Kidney (tissue), 13 donors: ENCODE measurements at regions not wholly inside any gene's neighbourhood (a gene's known extent, or its start where the extent isn't known, plus 50 kb on each side); places are given as distances from the start of the nearest gene placed in this dataset.

Experiments used
- DNase-seq, 5 donors: peaks; one replicate each; pipeline ENCODE4 v3.0.0-alpha.2; 2013 to 2020
- FAIRE-seq: peaks from 2 replicates; lab custom pipeline; 2012; peaks lifted over from hg19 to GRCh38; lab: Jason Lieb, UNC
- H3K27ac ChIP-seq, 2 donors: one replicate each; pipeline ENCODE4 v1.7.0; 2013; ENCODE audit warnings: low read depth in 2 of 2, low read length in 2 of 2, inconsistent platforms in 1 of 2
- H3K27me3 ChIP-seq: one replicate; pipeline ENCODE4 v1.7.1; 2013; ENCODE audit warnings: low read length, inconsistent platforms; ENCODE audit not compliant: control insufficient read depth, insufficient read depth
- H3K36me3 ChIP-seq, 3 donors: one replicate each; pipeline versions ENCODE4 v1.7.0 to v1.7.1; 2013; ENCODE audit warnings: low read length in 3 of 3, control low read depth in 1 of 3, inconsistent platforms in 1 of 3; ENCODE audit not compliant: insufficient read depth in 3 of 3, control insufficient read depth in 2 of 3
- H3K4me1 ChIP-seq, 3 donors: one replicate each; pipeline versions ENCODE4 v1.7.0 to v1.7.1; 2013; ENCODE audit warnings: low read length in 3 of 3, inconsistent platforms in 1 of 3, low read depth in 1 of 3; ENCODE audit not compliant: control insufficient read depth in 2 of 3, insufficient read depth in 2 of 3
- H3K4me3 ChIP-seq, 3 donors: one replicate each; pipeline versions ENCODE4 v1.7.0 to v1.8.1; 2013; ENCODE audit warnings: low read length in 3 of 3, control low read depth in 1 of 3, inconsistent platforms in 1 of 3
- H3K9ac ChIP-seq, 3 donors: one replicate each; pipeline versions ENCODE4 v1.7.0 to v1.7.1; 2013; ENCODE audit warnings: low read length in 3 of 3, control low read depth in 1 of 3, inconsistent platforms in 1 of 3
- H3K9me3 ChIP-seq, 3 donors: one replicate each; pipeline versions ENCODE4 v1.7.0 to v1.7.1; 2013; ENCODE audit warnings: low read length in 3 of 3, control low read depth in 1 of 3, inconsistent platforms in 1 of 3; ENCODE audit not compliant: control insufficient read depth in 2 of 3, insufficient read depth in 1 of 3
- CTCF ChIP-seq: IDR thresholded peaks from 3 replicates; pipeline ENCODE4 v1.5.1; 2012; ENCODE audit warnings: mild to moderate bottlenecking, moderate library complexity, borderline replicate concordance; ENCODE audit not compliant: insufficient read depth; ENCODE audit errors: extremely low read depth
- intact Hi-C: fragments of 100-400 bp; cut with DNase I; formaldehyde crosslinking; loops from one replicate; pipeline ENCODE4 v1.11.1; 2022
- donor health status: control.
- donor health status: control.
- donor health status: control.
- donor health status: control.
- donor health status: control.
- donor health status: DM: yes; HTN: yes; CAD: no.
- donor health status: Normal renal cell carcinoma (clear cell type).

GRCh38 chr13:85362980-85363379 lies 436.2 kb downstream of the SLITRK6 start:
- intact Hi-C loops = no loop called here
- Histone ChIP-seq H3K27ac (no peak overlapping the region), H3K9ac (no peak overlapping the region), H3K9me3 (peaks cover 0 to 2% (median 0%) of the 10 kb centered on the region in 3 donors), H3K27me3 (no peaks in the 10 kb centered on the region), H3K4me3 (no peak overlapping the region), H3K4me1 (no peaks in the 10 kb centered on the region), H3K36me3 (no peaks in the 10 kb centered on the region)
- no peak for TF ChIP-seq CTCF
- FAIRE-seq (no peak), DNase-seq (peak in 1 of 5 donors; percentile 53)

DNA sequence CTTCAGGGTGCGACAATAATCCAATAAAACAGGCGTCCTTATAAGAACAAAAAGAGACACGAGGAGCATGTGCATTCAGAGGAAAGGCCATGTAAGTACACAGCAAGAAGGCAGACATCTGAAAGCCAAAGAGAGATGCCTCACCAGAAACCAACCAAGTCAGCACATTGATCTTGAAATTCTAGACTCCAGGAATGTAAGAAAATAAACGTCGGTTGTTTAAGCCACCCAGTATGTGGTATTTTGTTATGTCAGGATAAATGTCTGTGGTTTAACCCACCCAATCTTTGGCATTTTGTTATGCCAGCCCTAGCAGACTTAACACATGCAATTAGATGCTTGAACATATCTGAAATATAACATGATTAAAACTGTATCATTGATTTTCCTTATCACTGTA lies 452.0 kb downstream of the SLITRK6 start:
- Histone ChIP-seq H3K9ac (no peak overlapping the region), H3K4me1 (no peaks in the 10 kb centered on the region), H3K27me3 (no peaks in the 10 kb centered on the region), H3K36me3 (no peaks in the 10 kb centered on the region), H3K27ac (no peak overlapping the region), H3K4me3 (no peak overlapping the region), H3K9me3 (no peaks in the 10 kb centered on the region)
- no peak for FAIRE-seq
- TF ChIP-seq CTCF = no peak
- DNase-seq = peak in 1 of 5 donors; percentile 3
- intact Hi-C loops = no loop called here

- FAIRE-seq = no peak
Measured at GRCh38 chr13:85334187-85334586, 465.0 kb downstream of the SLITRK6 start.

More at GRCh38 chr13:85334187-85334586, 465.0 kb downstream of the SLITRK6 start:
- no peaks in the 10 kb centered on the region for H3K36me3 ChIP-seq
- H3K27ac ChIP-seq = no peak overlapping the region
- peaks cover 0 to 5% (median 0%) of the 10 kb centered on the region in 3 donors for H3K9me3 ChIP-seq
- H3K4me1 ChIP-seq = no peaks in the 10 kb centered on the region
- no peak overlapping the region for H3K4me3 ChIP-seq
- no peak for TF ChIP-seq CTCF
- intact Hi-C loops = no loop called here
- no peaks in the 10 kb centered on the region for H3K27me3 ChIP-seq
- no peak for DNase-seq
- no peak overlapping the region for H3K9ac ChIP-seq
